Fibroblast of lung (primary cell): ENCODE measurements at regions not wholly inside any gene's neighbourhood (a gene's known extent, or its start where the extent isn't known, plus 50 kb on each side); places are given as distances from the start of the nearest gene placed in this dataset.

Experiments used
- DNase-seq, 2 donors: peaks; one replicate each; pipeline versions ENCODE4 v3.0.0 to v3.0.0-alpha.2; 2010; ENCODE audit warnings: low read depth in 2 of 2
- H2AFZ ChIP-seq: 2 replicates; pipeline ENCODE4 v1.5.1; 2012; ENCODE audit warnings: low read length, control low read depth, inconsistent platforms
- H3K27ac ChIP-seq: 2 replicates; pipeline ENCODE4 v1.5.1; 2011; ENCODE audit warnings: low read length, control low read depth; ENCODE audit not compliant: insufficient read depth
- H3K27me3 ChIP-seq: 2 replicates; pipeline ENCODE4 v1.5.1; 2011; ENCODE audit warnings: mild to moderate bottlenecking, low read length; ENCODE audit not compliant: control insufficient read depth, insufficient read depth
- H3K36me3 ChIP-seq: 2 replicates; pipeline ENCODE4 v1.5.1; 2011; ENCODE audit warnings: low read length; ENCODE audit not compliant: control insufficient read depth, insufficient read depth
- H3K4me1 ChIP-seq: 2 replicates; pipeline ENCODE4 v1.5.1; 2011; ENCODE audit warnings: low read length; ENCODE audit not compliant: control insufficient read depth, insufficient read depth; ENCODE audit errors: extremely low read depth
- H3K4me2 ChIP-seq: 2 replicates; pipeline ENCODE4 v1.5.1; 2011; ENCODE audit warnings: low read length, control low read depth; ENCODE audit not compliant: insufficient read depth; ENCODE audit errors: extremely low read depth
- H3K4me3 ChIP-seq, 4 experiments: fragments of 200-600 bp in 1 of 4; sonication (generic) in 1 of 4; replicated peaks in 1 of 4; 2 replicates each; pipeline ENCODE4 v1.5.1; 2011 to 2016; ENCODE audit warnings: low read length in 4 of 4, low read depth in 3 of 4, mild to moderate bottlenecking in 3 of 4, control low read depth in 2 of 4, inconsistent platforms in 1 of 4, mixed read lengths in 1 of 4; ENCODE audit not compliant: insufficient read depth in 1 of 4; ENCODE audit errors: control extremely low read depth in 1 of 4
- H3K79me2 ChIP-seq: 2 replicates; pipeline ENCODE4 v1.5.1; 2012; ENCODE audit warnings: mild to moderate bottlenecking, low read length, inconsistent platforms; ENCODE audit not compliant: control insufficient read depth, insufficient read depth
- H3K9ac ChIP-seq: 2 replicates; pipeline ENCODE4 v1.5.1; 2011; ENCODE audit warnings: mild to moderate bottlenecking, low read length, control low read depth; ENCODE audit not compliant: insufficient read depth
- H3K9me3 ChIP-seq: 2 replicates; pipeline ENCODE4 v1.5.1; 2012; ENCODE audit warnings: low read depth, low read length; ENCODE audit not compliant: control insufficient read depth, insufficient read depth
- H4K20me1 ChIP-seq: 2 replicates; pipeline ENCODE4 v1.5.1; 2011; ENCODE audit warnings: low read length; ENCODE audit not compliant: control insufficient read depth, insufficient read depth; ENCODE audit errors: extremely low read depth
- CTCF ChIP-seq, 2 donors: IDR thresholded peaks in 1 of 2; conservative IDR thresholded peaks in 1 of 2; 1 replicate in 1 of 2; 2 replicates in 1 of 2; pipeline ENCODE4 v1.5.1; 2011 to 2012; ENCODE audit warnings: low read length in 2 of 2, control low read depth in 1 of 2, inconsistent platforms in 1 of 2, low read depth in 1 of 2, mild to moderate bottlenecking in 1 of 2
- EZH2 ChIP-seq: IDR thresholded peaks from 2 replicates; pipeline ENCODE4 v1.5.1; 2012; ENCODE audit warnings: low read length, control low read depth, mild to moderate bottlenecking; ENCODE audit errors: missing control alignments

GRCh38 chr6:27066381-27066780, 181.1 kb upstream of the PRSS16 start:
- H3K4me2 ChIP-seq: no peak overlapping the region
- no peaks in the 10 kb centered on the region for H3K27me3 ChIP-seq
- H3K79me2 ChIP-seq: no peaks in the 10 kb centered on the region
- H3K4me1 ChIP-seq: no peaks in the 10 kb centered on the region
- no peak overlapping the region for H2AFZ ChIP-seq
- H3K9ac ChIP-seq: no peak overlapping the region
- no peak overlapping the region for H3K4me3 ChIP-seq
- no peak for DNase-seq
- no peaks in the 10 kb centered on the region for H3K9me3 ChIP-seq
- H3K36me3 ChIP-seq: no peaks in the 10 kb centered on the region
- H4K20me1 ChIP-seq: no peaks in the 10 kb centered on the region
- H3K27ac ChIP-seq: no peak overlapping the region
- TF ChIP-seq CTCF (conservative IDR thresholded peaks at IDR 0.05 in 1 of 2, IDR thresholded peaks at IDR 0.05 in 1 of 2; ENCODE audit: low read depth in 1 of 2, low read length in 2 of 2) (no peak), EZH2 (no peak)

DNA sequence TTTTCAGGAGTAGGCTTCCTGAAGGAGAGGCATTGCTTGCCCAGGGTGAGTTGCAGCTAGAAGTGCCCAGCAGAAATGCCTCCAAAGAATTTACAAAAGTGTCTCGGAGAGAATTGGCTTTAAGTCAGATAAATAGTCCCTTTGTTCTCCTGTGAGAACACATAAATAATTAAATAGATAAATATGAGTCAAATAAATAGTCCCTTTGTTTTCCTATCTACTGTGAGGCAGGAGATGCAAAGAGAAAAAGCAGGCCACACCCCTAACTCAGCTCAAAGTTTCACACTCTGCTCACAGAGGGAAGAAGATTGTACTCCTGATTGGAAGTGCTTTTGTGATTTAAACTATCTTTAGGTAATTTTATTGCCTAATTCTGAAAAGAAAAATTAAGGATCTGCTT, 180.7 kb upstream of the PRSS16 start:
- DNase-seq: no peak
- no peak overlapping the region for H3K9ac ChIP-seq
- no peaks in the 10 kb centered on the region for H3K4me1 ChIP-seq
- H3K4me3 ChIP-seq: no peak overlapping the region
- H3K4me2 ChIP-seq: no peak overlapping the region
- no peaks in the 10 kb centered on the region for H3K79me2 ChIP-seq
- no peaks in the 10 kb centered on the region for H4K20me1 ChIP-seq
- no peak overlapping the region for H3K27ac ChIP-seq
- H3K27me3 ChIP-seq: no peaks in the 10 kb centered on the region
- H3K9me3 ChIP-seq: no peaks in the 10 kb centered on the region
- no peaks in the 10 kb centered on the region for H3K36me3 ChIP-seq
- no peak overlapping the region for H2AFZ ChIP-seq
- no peak for TF ChIP-seq CTCF (conservative IDR thresholded peaks at IDR 0.05 in 1 of 2, IDR thresholded peaks at IDR 0.05 in 1 of 2; ENCODE audit: low read depth in 1 of 2, low read length in 2 of 2)
- no peak for TF ChIP-seq EZH2

- Histone ChIP-seq H3K79me2 (no peaks in the 10 kb centered on the region), H3K4me3 (no peak overlapping the region), H3K36me3 (no peaks in the 10 kb centered on the region), H4K20me1 (no peaks in the 10 kb centered on the region), H3K27me3 (no peaks in the 10 kb centered on the region), H3K4me2 (no peak overlapping the region), H2AFZ (no peak overlapping the region), H3K4me1 (no peaks in the 10 kb centered on the region), H3K9ac (no peak overlapping the region), H3K9me3 (no peaks in the 10 kb centered on the region), H3K27ac (no peak overlapping the region)
- DNase-seq: no peak
- no peak for TF ChIP-seq EZH2
- TF ChIP-seq CTCF (conservative IDR thresholded peaks at IDR 0.05 in 1 of 2, IDR thresholded peaks at IDR 0.05 in 1 of 2; ENCODE audit: low read depth in 1 of 2, low read length in 2 of 2): no peak
Measured at GRCh38 chr6:27073441-27073840, 174.1 kb upstream of the PRSS16 start.
